GM18499 (cell line): ENCODE measurements at regions not wholly inside any gene's neighbourhood (a gene's known extent, or its start where the extent isn't known, plus 50 kb on each side); places are given as distances from the start of the nearest gene placed in this dataset.

Experiments used
- ATAC-seq: cut with Tn5 transposase; IDR thresholded peaks from one replicate; pipeline ENCODE4 v1.9.1; 2021; ENCODE audit warnings: moderate number of reproducible peaks; ENCODE audit not compliant: insufficient read depth, unreplicated experiment

DNA sequence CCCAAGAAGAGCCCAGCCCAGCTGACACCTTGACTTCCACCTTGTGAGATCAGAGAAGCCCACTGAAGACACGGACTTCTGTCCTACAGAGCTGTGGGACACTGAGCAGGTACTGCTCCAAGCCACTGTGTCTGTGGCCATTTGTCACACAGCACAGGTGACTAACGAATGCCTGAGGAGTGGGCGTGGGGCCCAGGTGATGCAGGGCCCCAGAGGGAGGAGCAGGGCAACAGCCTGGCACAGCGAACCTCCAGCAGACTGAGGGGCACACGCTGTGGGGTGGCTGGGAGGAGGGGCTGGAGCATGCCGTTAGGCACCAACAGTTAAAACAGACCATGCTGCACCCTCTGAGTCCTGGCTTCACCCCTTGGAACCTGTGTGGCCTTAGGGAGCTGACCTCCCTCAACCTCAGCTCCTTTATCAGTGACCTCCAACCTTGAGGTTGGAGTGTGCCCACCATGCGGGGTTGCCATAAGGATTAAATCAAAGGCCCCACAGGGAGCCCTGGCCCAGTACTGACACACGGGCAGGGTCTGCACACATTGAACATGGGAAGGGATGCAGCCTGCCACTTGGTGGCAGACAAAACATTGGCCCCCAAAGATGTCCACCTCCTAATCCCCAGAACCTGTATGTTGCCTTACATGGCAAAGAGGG lies 119.9 kb upstream of the CST7 start:
- ATAC-seq = no peak

DNA sequence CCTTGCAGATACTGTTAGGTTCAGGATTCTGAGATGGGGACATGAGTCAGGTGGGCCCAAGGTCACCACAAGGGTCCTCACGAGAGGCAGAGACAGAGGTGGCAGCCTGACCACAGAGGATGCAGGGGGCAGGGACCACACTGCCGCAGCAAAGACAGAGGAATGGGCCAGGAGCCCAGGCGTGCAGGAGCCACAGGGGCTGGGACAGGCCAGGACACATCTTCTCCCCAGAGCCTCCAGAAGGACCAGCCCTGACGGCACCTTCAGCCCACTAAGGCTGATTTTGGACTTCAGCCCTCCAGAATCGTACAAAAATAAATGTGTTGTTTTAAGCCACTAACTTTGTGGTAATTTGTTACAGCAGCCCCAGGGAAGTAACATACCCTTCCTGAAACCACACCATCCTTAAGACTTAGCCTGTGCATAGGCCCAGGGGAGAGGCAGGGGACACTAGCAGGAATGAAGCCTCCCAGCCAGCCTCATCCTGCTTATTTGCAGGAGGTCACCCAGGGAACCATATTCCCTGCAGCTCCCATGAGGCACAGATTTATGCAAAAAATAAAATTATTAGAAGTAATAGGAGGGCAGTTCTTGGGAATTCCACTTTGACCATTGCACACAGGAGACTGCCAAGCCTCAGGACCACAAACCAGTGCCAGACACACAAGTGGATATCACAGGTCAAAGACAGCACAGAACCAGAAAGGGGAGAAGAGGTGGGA lies 119.3 kb upstream of the CST7 start:
- ATAC-seq = no peak

DNA sequence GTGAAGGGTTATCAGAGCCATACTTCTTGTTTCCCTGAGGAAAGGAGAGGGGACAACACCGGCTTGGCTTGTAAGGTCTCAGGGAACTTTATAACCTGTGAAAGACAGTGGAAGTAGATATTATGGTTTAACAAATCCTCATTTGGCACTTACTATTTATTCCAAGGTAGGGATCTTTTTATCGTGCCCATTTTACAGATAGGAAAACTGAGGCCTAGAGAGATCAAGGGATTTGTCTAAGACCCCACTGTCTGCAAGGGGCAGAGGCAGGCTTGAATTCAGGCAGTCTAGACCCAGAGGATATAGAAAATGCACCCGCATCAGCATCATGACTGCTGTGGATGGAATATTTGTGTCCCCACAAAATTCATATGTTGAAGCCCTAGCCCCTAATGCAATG lies 118.4 kb upstream of the CST7 start:
- no peak for ATAC-seq

DNA sequence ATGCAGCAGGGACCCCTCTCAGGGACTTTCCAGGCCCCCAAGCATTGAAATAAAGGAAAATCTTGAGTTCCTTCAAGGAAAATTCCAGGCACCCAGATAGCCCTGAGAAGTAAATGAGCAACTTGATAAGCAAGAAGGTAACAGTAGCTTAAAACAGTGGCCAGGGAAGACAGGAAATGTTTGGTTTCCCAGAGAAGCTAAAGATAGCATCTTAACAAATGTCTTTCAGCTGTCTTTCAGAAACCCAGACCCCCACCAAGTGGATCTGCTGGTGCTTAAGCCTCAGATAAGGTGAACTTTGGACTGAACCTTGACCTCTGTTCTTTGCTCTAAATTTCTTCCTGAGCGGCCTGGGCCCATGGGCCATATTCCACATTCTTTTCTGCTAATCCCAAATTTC lies 117.8 kb upstream of the CST7 start:
- ATAC-seq = no peak

DNA sequence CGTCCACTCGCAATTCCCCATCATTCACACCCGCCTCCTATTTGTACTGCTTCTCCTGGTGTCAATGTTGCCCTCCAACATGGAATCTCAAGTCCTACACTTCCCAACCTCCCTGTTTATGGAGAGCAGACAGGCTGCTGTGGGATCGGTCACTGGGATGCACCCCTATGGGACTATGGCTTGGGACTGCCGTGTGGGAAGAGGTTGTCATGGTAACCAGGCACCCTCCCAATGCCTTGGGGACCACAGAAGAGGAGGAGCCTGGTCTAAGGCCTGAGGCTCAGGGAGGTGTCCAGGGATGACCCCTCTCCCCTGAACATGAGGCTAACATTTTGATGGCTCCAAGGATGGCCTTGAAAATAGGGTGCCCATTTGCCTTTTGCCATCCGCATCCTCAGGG lies 116.6 kb upstream of the CST7 start:
- no peak for ATAC-seq

DNA sequence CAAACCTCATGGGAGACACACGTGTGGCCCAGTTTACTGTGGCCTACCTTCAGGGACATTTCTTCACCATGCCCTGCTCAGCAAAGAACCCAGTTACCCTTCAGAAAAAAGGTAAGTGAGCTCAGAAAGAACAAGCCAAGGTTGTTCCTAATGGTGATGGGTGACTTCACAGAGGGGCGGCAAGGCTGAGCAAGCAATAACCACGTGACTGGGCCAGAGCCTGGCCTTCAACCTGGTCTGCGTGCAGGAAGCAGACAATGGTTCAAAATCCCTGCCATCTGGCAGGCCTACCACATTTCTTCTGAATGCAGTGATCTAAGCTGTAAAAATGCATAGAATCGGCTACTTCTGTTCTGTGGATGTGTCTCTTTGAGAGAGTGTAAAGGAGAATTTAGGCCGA lies 115.5 kb upstream of the CST7 start:
- ATAC-seq = no peak

DNA sequence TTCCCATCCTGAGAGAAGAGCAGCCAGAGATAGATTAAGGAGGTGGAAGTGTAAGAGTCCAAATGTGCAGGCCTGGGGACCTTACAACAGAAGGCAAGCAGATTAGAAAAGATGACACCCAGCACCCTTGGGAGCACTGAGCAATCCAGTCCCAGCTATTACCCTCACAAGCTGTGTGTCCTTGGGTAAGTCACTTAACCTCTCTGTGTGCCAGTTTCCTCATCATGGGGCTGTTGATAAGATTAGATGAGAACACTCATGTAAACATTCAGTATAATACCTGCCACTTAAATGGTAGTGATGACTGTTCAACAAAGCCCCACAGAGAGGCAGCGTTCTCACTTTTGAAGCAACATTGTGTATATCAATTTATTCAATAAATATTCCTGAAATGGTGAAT lies 114.8 kb upstream of the CST7 start:
- ATAC-seq = no peak

DNA sequence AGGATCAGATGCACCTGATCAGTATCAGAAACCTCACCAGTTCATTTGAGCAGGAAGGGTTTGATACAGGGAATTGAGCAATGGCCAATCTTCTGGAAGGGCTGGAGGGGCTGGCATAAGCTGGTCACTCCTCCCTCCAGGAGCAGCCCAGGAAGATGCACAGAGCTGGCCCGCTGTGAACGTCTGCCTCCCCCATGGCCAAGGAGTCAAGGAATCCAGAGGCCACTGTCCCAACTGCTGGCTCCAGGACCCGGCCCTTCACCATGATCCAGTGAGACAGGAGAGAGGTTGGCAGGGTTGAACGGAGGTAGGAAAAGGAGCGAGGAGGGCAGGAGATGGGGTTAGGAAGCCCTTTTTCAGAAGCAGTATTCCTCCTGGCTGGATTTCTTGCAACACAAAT lies 113.9 kb upstream of the CST7 start:
- no peak for ATAC-seq

DNA sequence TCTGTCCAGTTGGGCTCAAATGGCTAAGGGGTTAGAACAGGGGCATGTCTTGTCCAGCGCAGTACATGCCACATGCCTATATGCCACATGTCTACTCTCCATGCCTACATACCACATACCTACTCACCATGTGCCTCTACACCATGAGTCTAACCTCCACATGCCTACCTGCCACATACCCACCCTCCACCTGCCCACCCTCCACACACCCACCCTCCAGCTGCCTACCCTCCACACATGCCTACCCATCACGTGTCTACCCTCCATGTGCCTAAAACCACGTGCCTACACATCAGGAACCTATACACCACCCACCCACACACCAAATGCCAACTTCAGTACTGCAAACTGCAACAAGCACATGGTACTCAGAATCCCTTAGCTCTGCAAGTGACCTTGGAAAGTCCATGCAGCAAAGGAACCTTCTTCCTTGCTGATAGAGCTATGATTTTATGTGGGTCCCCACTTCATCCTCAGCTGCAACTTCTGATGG lies 113.0 kb upstream of the CST7 start:
- ATAC-seq = no peak

DNA sequence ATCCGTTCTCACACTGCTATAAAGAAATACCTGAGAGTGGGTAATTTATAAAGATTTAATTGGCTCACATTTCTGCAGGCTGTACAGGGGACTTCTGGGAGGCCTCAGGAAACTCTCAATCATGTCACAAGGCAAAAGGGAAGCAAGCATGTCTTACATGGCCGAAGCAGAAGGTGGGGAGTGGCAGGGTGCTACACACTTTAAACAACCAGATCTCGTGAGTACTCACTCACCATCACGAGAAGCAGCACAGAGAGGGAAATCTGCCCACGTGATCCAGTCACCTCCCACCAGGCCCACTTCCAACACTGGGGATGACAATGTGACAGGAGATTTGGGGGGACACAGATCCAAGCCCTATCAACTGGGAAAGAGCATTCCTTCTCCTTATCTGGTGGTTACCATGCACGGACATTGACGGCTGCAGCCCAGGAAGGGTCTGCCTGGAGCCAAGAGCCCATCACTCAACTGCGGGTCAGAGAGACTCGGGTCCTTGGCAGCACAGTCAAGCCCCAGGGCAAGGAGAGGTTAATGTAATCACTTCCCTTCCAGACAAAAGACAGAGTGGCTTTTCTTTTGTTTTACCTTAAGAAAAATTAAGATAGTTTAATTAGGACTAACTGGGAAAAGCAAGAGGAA lies 112.3 kb upstream of the CST7 start:
- ATAC-seq = no peak

DNA sequence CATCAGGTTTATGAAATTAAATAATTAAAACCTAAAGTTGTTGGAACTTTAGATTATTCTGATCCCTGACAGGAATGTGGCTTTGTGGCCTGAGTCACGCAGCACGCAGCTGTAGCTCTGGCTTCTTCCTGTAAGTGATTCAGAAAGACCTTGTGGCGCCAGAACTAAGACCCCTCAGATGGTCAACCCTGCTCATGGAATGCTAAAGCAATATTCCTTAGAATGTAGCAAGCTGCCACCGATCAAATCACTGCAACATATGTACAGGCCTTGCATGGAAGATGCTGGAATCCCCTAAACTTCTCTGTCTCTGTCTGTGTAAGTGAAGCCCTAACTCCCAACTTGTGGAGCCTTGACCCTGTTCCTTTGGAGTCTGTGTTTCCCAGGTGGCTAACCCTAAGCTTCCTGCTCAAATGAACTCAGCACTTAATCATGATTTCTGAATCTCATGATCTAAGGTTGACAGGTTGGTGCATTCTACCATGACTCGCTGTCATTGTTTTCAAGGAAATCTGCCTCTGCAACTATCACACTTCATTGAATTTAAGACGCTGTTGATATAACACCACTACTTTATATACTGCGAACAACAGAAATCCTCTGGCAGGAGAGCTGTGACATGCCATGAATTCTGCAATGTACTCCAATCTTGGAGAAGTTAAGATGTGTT lies 111.2 kb upstream of the CST7 start:
- ATAC-seq = no peak

DNA sequence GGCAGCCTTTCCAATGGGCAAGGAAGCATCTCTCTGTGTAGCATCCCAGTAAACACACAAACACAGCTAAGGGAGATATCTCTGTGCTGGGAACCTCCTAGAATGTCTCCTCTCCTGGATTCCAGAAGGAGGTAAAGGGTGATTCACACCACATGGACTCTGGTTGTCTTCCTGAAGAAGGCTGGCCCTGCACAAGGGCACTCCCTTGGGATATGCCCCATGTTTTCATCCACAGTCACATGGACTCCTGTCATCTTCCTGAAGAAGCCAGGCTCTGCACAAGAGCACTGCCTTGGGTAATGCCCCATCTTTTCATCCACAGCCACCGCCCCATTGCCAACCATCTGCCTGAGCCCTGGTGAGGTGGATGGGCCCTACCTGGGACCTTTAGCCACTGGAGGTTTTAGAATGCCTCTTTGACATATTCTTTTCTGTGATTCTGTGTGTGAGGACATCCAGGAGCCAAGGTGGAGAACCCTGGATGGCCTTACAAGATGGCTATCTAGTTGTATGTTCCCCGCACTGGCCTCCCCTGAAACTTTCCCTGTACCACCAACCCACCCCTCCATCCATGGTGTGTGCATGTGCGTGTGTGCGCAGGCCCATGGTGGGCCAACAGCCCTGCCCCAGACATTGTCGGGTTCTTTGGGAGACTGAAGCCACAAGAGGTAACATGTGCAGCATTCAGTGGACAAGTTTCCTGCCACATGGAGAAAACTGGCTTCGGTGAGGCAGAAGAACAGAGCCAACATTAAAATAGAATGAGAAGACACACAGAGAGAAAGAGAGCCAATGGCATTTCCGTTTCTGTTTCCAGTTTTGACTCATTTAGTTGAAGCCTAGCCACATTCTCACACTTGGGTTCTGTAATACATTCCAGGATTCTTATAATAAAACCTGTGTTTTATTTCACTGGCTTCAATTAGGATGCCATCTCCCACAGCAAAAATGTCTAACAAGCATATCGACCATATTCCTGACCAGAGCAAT lies 110.2 kb upstream of the CST7 start:
- no peak for ATAC-seq

DNA sequence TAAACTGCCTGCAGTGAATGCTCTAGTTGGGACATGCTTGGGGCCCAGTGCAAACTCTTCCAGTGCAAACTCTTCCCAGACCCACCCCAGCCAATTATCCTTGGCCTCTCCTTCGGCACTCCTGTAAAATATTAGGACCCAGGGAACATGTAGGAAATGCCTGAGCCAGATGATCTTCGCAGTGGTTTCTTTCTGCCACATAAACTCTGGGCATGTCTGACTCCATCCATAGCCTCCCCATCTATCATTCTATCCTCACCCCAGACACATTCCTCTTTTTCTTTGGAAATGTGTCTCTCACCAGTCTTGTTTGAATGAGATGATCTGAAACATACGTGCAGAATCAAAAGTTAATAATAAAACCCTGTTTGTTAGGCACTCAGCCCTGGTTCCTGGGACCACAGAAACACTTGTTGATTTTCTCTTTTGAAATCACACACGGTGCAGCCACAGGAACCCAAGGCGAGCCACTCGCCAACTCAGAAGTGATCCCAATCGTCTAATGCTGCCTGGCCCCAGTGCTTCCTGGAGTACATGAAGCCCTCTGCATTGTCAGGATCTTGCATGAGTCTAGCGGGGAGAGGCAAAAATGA lies 108.9 kb upstream of the CST7 start:
- ATAC-seq = no peak

DNA sequence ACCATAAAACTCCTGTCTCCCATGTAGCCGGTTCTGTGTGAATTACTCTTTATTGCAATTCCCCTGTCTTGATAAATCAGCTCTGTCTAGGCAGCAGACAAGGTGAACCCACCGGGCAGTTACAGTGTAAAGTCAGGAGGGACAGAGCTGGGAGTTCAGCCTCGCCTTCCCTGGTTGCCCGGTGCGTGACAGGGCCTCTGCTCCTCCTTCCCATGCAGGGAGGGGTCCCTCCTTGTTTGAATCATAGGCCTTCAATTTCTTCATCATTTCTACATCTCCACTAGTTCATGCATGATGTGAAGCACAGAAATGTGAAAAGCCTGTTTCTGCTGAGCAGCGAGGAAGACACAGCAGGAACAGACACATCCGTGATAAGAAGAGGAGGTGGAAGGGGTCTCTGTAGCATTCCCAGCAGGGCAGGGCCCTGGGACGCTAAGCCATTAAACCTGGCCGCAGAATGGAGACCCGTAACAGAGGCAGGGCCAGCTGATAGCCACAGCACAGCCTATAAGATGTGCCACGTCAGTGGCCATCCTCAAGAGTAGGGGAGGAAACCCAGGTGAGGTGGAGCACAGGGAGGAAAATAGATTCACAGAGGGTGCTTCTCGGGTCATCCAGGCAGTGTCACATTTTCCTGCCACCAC lies 106.7 kb upstream of the CST7 start:
- no peak for ATAC-seq

DNA sequence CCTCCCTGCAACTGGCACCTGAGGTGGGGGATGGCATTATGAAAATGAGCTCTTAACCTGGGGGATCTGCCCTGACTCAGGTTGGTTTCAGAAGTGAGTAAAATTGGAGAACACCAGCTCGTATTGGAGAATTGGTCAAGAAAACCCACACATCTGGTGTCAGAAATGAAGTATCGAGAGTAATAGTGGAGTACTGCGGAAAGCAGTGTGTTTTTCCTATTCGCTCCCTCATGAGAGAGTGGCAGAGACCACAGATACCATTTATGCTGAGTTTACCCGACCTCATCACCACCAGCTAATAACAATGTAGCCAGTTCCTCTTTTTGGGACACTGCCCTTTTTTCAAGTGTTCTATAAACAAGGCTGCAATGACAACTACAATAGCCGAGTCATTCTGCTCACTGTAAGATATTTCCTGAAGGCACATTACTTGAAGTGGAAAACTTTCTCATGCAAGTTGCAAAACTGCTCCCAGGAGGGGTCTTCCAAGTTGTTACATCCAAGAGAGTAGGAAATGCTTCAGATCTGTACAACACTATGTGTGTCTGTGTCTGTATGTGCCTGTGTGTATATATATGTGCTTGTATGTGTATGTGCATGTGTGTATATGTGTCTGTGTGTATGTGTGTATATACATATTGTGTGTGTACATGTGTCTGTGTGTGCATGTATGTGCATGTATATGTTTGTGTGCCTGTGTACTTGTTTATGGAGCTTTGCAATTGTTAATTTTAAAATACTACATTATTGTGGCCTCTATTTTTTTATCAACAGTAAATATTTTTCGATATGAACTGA lies 106.0 kb upstream of the CST7 start:
- peak; percentile 92 for ATAC-seq

DNA sequence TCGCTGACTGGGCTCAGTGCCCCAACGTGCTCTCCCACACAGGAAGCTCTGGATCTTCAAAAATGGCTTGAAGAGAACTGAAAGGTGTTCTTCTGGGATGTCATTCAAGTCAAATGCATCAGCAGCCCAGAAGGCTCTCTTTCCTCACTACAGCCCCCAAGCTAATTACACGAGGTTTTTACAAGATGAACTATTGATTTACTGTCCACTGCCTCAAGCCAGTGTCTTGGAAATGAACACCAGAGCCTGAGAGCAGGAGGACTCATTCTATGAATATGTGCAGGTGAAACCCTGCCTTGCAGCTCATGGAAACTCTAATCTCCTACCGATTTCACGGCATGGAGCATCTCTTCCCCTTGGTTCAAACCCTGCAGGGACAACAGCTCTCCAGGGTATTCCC lies 98.9 kb upstream of the CST7 start:
- ATAC-seq = no peak

DNA sequence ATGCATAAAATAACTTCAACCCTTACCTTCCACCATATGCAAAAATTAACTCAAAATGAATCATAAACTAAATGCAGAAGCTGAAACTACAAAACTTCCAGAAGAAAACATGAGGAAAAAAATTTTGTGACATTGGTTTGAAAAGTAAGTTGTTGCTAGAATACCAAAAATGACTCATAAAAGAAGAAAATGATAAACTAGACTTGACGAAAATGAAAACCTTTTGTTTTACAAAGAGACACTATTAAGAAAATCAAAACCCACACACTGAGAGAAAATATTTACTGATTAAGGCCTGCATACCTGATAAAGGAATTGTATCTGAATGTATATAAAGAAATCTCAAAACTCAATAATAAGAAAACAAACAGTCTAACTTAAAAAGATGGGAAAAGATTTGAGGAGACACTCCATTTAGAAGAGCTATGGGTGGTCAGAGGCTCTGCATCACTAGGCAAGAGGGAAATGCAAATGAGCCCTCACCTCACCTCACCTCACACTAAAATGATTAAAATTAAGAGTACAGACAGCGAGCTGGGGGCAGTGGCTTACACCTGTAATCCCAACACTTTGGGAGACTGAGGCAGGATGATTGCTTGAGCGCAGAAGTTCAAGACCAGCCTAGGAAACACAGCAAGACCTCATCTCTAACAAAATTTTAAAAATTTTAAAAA lies 97.6 kb upstream of the CST7 start:
- no peak for ATAC-seq

DNA sequence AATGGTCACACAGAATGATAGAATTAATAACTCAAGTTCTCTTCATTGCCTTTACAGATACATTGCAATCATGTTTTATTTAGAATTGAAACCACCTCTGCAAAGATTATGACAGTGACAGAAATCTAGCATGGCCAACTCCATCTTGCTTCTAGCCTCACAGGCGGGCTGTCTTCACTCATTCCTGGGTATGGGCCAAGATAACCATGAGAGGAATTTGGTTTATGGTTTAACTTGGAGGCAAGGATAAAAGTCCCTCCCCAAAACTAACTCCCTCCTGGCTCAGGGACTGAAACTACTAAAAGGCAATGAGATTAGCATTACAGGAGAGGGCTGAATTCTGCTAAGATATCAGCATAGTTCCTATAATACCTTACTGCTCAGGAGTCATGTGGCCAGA lies 95.2 kb upstream of the CST7 start:
- no peak for ATAC-seq
